SK-N-SH (cell line): ENCODE measurements at regions not wholly inside any gene's neighbourhood (a gene's known extent, or its start where the extent isn't known, plus 50 kb on each side); places are given as distances from the start of the nearest gene placed in this dataset.

Experiments
- CTCF ChIA-PET: fragments of 300-600, 350-600 bp; formaldehyde crosslinking; extraction: SDS; loops from one replicate; lab custom pipeline; 2021; lab: Yijun Ruan, JAX
- POLR2A ChIA-PET: fragments of 350-600 bp; sonication (Branson Sonifier 250); formaldehyde crosslinking; extraction: SDS; loops from one replicate; lab custom pipeline; 2020; ENCODE audit warnings: antibody characterized with exemption, inconsistent platforms; lab: Yijun Ruan, JAX
- DNase-seq: peaks from one replicate; pipeline ENCODE4 v3.0.0; 2012
- H2AFZ ChIP-seq: fragments of 200-600 bp; sonication (generic); 2 replicates; pipeline ENCODE4 v1.8.1; 2016; ENCODE audit warnings: antibody characterized with exemption, mild to moderate bottlenecking, low read depth
- H3F3A ChIP-seq: fragments of 200-600 bp; sonication (generic); replicated peaks from 2 replicates; pipeline ENCODE3; 2016; ENCODE audit warnings: antibody characterized with exemption, mild to moderate bottlenecking; ENCODE audit not compliant: insufficient read depth
- H3K27ac ChIP-seq, 2 experiments: fragments of 200-500 bp in 1 of 2; fragments of 200-600 bp in 1 of 2; sonication (Bioruptor generic) in 1 of 2; sonication (generic), shearing (Covaris generic) in 1 of 2; 2 replicates each; pipeline versions ENCODE4 v1.5.1 to v1.6.1; 2014 to 2016; ENCODE audit warnings: low read depth in 2 of 2, inconsistent platforms in 1 of 2, low read length in 1 of 2, mild to moderate bottlenecking in 1 of 2, mixed read lengths in 1 of 2
- H3K27me3 ChIP-seq: fragments of 200-600 bp; sonication (generic), shearing (Covaris generic); 2 replicates; pipeline ENCODE4 v1.6.1; 2016; ENCODE audit warnings: mixed run types; ENCODE audit not compliant: insufficient read depth
- H3K36me3 ChIP-seq, 2 experiments: fragments of 200-500 bp in 1 of 2; fragments of 200-600 bp in 1 of 2; sonication (Bioruptor generic) in 1 of 2; sonication (generic) in 1 of 2; replicated peaks in 1 of 2; 2 replicates each; pipeline versions ENCODE3 to v1.5.1; 2014 to 2016; ENCODE audit warnings: low read length in 1 of 2, mild to moderate bottlenecking in 1 of 2; ENCODE audit not compliant: insufficient read depth in 2 of 2, control insufficient read depth in 1 of 2
- H3K4me1 ChIP-seq, 2 experiments: fragments of 200-500 bp in 1 of 2; fragments of 200-600 bp in 1 of 2; sonication (Bioruptor generic) in 1 of 2; sonication (generic), shearing (Covaris generic) in 1 of 2; 2 replicates each; pipeline versions ENCODE4 v1.5.1 to v1.6.1; 2014 to 2016; ENCODE audit warnings: low read depth in 1 of 2, low read length in 1 of 2, mixed run types in 1 of 2; ENCODE audit not compliant: insufficient read depth in 2 of 2, control insufficient read depth in 1 of 2
- H3K4me2 ChIP-seq: fragments of 200-600 bp; sonication (generic), shearing (Covaris generic); 2 replicates; pipeline ENCODE4 v1.6.1; 2017; ENCODE audit warnings: mixed run types
- H3K4me3 ChIP-seq, 2 experiments: fragments of 200-500 bp in 1 of 2; fragments of 200-600 bp in 1 of 2; sonication (Bioruptor generic) in 1 of 2; sonication (generic), shearing (Covaris generic) in 1 of 2; 2 replicates each; pipeline versions ENCODE4 v1.5.1 to v1.8.1; 2014 to 2016; ENCODE audit warnings: low read depth in 2 of 2, inconsistent platforms in 1 of 2, low read length in 1 of 2, mild to moderate bottlenecking in 1 of 2, mixed read lengths in 1 of 2, moderate library complexity in 1 of 2
- H3K79me2 ChIP-seq: fragments of 200-600 bp; sonication (generic); 2 replicates; pipeline ENCODE4 v1.8.1; 2017; ENCODE audit warnings: mild to moderate bottlenecking; ENCODE audit not compliant: insufficient read depth
- H3K9ac ChIP-seq: fragments of 200-600 bp; sonication (generic); 2 replicates; pipeline ENCODE4 v1.6.1; 2017; ENCODE audit warnings: mixed run types
- H3K9me2 ChIP-seq: fragments of 200-600 bp; sonication (generic); 2 replicates; pipeline ENCODE4 v1.6.1; 2017; ENCODE audit warnings: mixed run types
- H3K9me3 ChIP-seq: fragments of 200-600 bp; sonication (generic); 2 replicates; pipeline ENCODE4 v1.6.1; 2017; ENCODE audit warnings: mixed run types, mild to moderate bottlenecking, moderate library complexity
- H4K20me1 ChIP-seq: fragments of 200-600 bp; sonication (generic); 2 replicates; pipeline ENCODE4 v1.6.1; 2017; ENCODE audit warnings: mild to moderate bottlenecking, mixed run types; ENCODE audit not compliant: insufficient read depth
- ELF1 ChIP-seq: IDR thresholded peaks from 2 replicates; pipeline ENCODE4 v1.4.0; 2012
- FOSL2 ChIP-seq: IDR thresholded peaks from 2 replicates; pipeline ENCODE4 v1.4.0; 2012; ENCODE audit warnings: low read depth, mild to moderate bottlenecking, moderate library complexity, borderline replicate concordance
- JUND ChIP-seq: IDR thresholded peaks from 2 replicates; pipeline ENCODE4 v1.4.0; 2012
- MEF2A ChIP-seq: IDR thresholded peaks from 2 replicates; pipeline ENCODE4 v1.4.0; 2012; ENCODE audit warnings: low read depth, borderline replicate concordance
- MXI1 ChIP-seq: IDR thresholded peaks from 2 replicates; pipeline ENCODE4 v1.6.1; 2012; ENCODE audit warnings: mild to moderate bottlenecking, low read depth, low read length, improper control_type of control experiment
- RCOR1 ChIP-seq: fragments of 150-350 bp; IDR thresholded peaks from 2 replicates; pipeline ENCODE4 v1.6.1; 2017; ENCODE audit warnings: antibody characterized with exemption, low read length
- RXRA ChIP-seq: IDR thresholded peaks from 2 replicates; pipeline ENCODE4 v1.4.0; 2012; ENCODE audit warnings: low read depth, mild to moderate bottlenecking, borderline replicate concordance
- SIN3A ChIP-seq: IDR thresholded peaks from 2 replicates; pipeline ENCODE4 v1.6.1; 2012; ENCODE audit warnings: low read depth, mild to moderate bottlenecking, low read length, moderate library complexity, borderline replicate concordance
- TEAD4 ChIP-seq: IDR thresholded peaks from 2 replicates; pipeline ENCODE4 v1.4.0; 2012; ENCODE audit warnings: mild to moderate bottlenecking, borderline replicate concordance; ENCODE audit not compliant: insufficient read depth
- WGBS: methylation state at CpG from one replicate; pipeline ENCODE4 v1.1.6; 2017; ENCODE audit warnings: low lambda C conversion rate; 5-methylcytosine and 5-hydroxymethylcytosine counted together
- TF ChIP-seq, protein P1 (sequence below): IDR thresholded peaks from 2 replicates; pipeline ENCODE4; 2012
- TF ChIP-seq, protein P2 (sequence below): fragments of 200-600 bp; sonication (generic); IDR thresholded peaks from 2 replicates; pipeline ENCODE4 v1.6.1; 2017; ENCODE audit warnings: antibody characterized with exemption, mild to moderate bottlenecking, moderate library complexity
- TF ChIP-seq, protein P3 (sequence below): IDR thresholded peaks from 2 replicates; pipeline ENCODE4 v1.6.1; 2012; ENCODE audit warnings: mild to moderate bottlenecking, low read depth, low read length, moderate library complexity
- TF ChIP-seq, protein P4 (sequence below): IDR thresholded peaks from 2 replicates; pipeline ENCODE4 v1.4.0; 2012; ENCODE audit warnings: low read depth, borderline replicate concordance

DNA sequence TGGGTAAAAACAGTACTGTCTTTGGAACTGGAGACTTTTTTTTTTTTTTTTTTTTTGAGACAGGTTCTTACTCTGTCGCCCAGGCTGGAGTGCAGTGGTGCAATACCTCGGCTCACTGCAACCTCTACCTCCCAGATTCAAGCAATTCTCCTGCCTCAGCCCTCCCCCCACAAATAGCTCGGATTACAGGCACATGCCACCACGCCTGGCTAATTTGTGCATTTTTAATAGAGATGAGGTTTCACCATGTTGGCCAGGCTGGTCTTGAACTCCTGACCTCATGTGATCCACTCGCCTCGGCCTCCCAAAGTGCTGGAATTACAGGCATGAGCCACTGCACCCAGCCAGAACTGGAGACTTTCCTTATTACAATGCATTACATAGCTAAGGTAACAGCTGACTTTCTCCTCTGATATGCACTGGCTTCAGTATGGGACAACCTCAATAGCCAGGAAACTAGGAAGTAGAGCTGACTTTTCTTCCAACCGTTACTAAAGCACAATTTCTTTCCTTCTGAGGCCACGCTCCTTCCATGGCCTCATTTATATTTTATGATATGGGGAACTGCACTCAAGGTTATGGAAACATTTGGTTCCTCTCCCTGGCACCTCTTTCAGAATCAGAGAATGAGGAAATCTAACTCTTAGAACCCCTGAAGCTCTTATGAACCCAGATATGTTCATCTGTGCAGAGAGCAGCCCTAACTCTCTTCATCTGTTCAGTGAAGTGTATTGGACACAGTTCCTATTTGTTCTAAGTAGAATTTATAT, 53.5 kb upstream of the FAM9B start:
- 19% methylated on average over 8 of the region's 8 CpGs for WGBS
- Histone ChIP-seq H3K27ac (no peak overlapping the region), H2AFZ (no peak overlapping the region), H3F3A (no peaks in the 10 kb centered on the region), H3K9ac (no peak overlapping the region), H3K27me3 (no peaks in the 10 kb centered on the region), H4K20me1 (no peaks in the 10 kb centered on the region), H3K4me1 (no peaks in the 10 kb centered on the region), H3K79me2 (no peaks in the 10 kb centered on the region), H3K36me3 (no peaks in the 10 kb centered on the region), H3K4me3 (no peak overlapping the region), H3K4me2 (no peak overlapping the region), H3K9me2 (no peaks in the 10 kb centered on the region), H3K9me3 (no peaks in the 10 kb centered on the region)
- ChIA-PET CTCF (interaction anchor here (1.8 kb wide), 1 partner anchor 9 kb away, joined by 4 read pairs; no protein-coding TSS in a partner anchor), POLR2A (interaction anchor here (0.6 kb wide), 1 partner anchor 246 kb away, joined by 3 read pairs; no protein-coding TSS in a partner anchor)
- DNase-seq, result no peak
- TF ChIP-seq, protein P1, sequence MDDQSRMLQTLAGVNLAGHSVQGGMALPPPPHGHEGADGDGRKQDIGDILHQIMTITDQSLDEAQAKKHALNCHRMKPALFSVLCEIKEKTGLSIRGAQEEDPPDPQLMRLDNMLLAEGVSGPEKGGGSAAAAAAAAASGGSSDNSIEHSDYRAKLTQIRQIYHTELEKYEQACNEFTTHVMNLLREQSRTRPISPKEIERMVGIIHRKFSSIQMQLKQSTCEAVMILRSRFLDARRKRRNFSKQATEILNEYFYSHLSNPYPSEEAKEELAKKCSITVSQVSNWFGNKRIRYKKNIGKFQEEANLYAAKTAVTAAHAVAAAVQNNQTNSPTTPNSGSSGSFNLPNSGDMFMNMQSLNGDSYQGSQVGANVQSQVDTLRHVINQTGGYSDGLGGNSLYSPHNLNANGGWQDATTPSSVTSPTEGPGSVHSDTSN, result no peak
- TF ChIP-seq MXI1, result no peak
- no peak for TF ChIP-seq MEF2A
- no peak for TF ChIP-seq FOSL2
- no peak for TF ChIP-seq RXRA
- TF ChIP-seq TEAD4, result no peak
- TF ChIP-seq ELF1, result no peak
- TF ChIP-seq JUND, result no peak
- TF ChIP-seq, protein P2, sequence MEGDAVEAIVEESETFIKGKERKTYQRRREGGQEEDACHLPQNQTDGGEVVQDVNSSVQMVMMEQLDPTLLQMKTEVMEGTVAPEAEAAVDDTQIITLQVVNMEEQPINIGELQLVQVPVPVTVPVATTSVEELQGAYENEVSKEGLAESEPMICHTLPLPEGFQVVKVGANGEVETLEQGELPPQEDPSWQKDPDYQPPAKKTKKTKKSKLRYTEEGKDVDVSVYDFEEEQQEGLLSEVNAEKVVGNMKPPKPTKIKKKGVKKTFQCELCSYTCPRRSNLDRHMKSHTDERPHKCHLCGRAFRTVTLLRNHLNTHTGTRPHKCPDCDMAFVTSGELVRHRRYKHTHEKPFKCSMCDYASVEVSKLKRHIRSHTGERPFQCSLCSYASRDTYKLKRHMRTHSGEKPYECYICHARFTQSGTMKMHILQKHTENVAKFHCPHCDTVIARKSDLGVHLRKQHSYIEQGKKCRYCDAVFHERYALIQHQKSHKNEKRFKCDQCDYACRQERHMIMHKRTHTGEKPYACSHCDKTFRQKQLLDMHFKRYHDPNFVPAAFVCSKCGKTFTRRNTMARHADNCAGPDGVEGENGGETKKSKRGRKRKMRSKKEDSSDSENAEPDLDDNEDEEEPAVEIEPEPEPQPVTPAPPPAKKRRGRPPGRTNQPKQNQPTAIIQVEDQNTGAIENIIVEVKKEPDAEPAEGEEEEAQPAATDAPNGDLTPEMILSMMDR, result no peak
- no peak for TF ChIP-seq SIN3A
- TF ChIP-seq RCOR1, result no peak

DNA sequence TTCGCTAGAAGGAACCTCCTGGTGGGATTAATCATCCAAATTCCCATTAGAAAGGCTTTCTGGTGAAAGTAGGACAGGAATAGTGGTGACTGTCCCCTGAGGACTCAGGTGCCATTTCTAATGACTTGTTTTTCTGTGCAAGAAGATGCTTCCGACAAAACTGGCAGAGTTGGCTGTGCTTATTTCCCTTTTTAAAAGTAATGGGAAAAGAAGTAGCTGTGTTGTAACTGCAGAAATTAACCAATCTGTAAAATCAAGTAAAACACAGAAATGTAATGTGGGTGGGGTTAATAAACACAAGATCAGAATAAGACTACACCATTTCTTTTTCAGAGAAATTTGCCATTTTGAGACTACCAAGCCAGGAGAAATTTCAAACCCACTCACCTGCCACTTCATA, 55.0 kb upstream of the FAM9B start:
- H3K9me2 ChIP-seq, result no peaks in the 10 kb centered on the region
- no peak overlapping the region for H3K4me3 ChIP-seq
- H3K27ac ChIP-seq, result no peak overlapping the region
- no peaks in the 10 kb centered on the region for H3F3A ChIP-seq
- no peak overlapping the region for H3K4me2 ChIP-seq
- no peak overlapping the region for H2AFZ ChIP-seq
- no peak overlapping the region for H3K9ac ChIP-seq
- POLR2A ChIA-PET, result no interaction called here
- H3K4me1 ChIP-seq, result no peaks in the 10 kb centered on the region
- no peaks in the 10 kb centered on the region for H3K79me2 ChIP-seq
- H3K9me3 ChIP-seq, result no peaks in the 10 kb centered on the region
- no peaks in the 10 kb centered on the region for H3K27me3 ChIP-seq
- no peaks in the 10 kb centered on the region for H4K20me1 ChIP-seq
- no peak for DNase-seq
- no peaks in the 10 kb centered on the region for H3K36me3 ChIP-seq
- TF ChIP-seq TEAD4, result no peak
- TF ChIP-seq, protein P3, sequence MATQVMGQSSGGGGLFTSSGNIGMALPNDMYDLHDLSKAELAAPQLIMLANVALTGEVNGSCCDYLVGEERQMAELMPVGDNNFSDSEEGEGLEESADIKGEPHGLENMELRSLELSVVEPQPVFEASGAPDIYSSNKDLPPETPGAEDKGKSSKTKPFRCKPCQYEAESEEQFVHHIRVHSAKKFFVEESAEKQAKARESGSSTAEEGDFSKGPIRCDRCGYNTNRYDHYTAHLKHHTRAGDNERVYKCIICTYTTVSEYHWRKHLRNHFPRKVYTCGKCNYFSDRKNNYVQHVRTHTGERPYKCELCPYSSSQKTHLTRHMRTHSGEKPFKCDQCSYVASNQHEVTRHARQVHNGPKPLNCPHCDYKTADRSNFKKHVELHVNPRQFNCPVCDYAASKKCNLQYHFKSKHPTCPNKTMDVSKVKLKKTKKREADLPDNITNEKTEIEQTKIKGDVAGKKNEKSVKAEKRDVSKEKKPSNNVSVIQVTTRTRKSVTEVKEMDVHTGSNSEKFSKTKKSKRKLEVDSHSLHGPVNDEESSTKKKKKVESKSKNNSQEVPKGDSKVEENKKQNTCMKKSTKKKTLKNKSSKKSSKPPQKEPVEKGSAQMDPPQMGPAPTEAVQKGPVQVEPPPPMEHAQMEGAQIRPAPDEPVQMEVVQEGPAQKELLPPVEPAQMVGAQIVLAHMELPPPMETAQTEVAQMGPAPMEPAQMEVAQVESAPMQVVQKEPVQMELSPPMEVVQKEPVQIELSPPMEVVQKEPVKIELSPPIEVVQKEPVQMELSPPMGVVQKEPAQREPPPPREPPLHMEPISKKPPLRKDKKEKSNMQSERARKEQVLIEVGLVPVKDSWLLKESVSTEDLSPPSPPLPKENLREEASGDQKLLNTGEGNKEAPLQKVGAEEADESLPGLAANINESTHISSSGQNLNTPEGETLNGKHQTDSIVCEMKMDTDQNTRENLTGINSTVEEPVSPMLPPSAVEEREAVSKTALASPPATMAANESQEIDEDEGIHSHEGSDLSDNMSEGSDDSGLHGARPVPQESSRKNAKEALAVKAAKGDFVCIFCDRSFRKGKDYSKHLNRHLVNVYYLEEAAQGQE, result no peak
- TF ChIP-seq, protein P4, sequence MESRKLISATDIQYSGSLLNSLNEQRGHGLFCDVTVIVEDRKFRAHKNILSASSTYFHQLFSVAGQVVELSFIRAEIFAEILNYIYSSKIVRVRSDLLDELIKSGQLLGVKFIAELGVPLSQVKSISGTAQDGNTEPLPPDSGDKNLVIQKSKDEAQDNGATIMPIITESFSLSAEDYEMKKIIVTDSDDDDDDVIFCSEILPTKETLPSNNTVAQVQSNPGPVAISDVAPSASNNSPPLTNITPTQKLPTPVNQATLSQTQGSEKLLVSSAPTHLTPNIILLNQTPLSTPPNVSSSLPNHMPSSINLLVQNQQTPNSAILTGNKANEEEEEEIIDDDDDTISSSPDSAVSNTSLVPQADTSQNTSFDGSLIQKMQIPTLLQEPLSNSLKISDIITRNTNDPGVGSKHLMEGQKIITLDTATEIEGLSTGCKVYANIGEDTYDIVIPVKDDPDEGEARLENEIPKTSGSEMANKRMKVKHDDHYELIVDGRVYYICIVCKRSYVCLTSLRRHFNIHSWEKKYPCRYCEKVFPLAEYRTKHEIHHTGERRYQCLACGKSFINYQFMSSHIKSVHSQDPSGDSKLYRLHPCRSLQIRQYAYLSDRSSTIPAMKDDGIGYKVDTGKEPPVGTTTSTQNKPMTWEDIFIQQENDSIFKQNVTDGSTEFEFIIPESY, result no peak
- no peak for TF ChIP-seq SIN3A
- CTCF ChIA-PET, result no interaction called here
- 37% methylated on average over 2 of the region's 2 CpGs for WGBS
